ENCODE measurements at regions not wholly inside any gene's neighbourhood (a gene's known extent, or its start where the extent isn't known, plus 50 kb on each side); places are given as distances from the start of the nearest gene placed in this dataset.
"Not testable (repeated sequence)": the region's sequence is repeated elsewhere in the genome, so short reads cannot be mapped to it uniquely, and the experiment has no call there.

- DNase-seq, result no peak
- Mint-ChIP-seq H3K27me3 (ENCODE audit: low read depth) (peaks cover 9% of the 10 kb centered on the region), H3K4me1 (ENCODE audit: low read depth) (no peaks in the 10 kb centered on the region), H3K36me3 (ENCODE audit: insufficient read depth) (no peaks in the 10 kb centered on the region), H3K4me3 (no peak overlapping the region), H3K9me3 (no peaks in the 10 kb centered on the region)
- no peak for ATAC-seq
These were observed 337.3 kb upstream of the ARHGEF26 start for GRCh38 chr3:153783741-153784480.

GRCh38 chr3:153785901-153786300 lies 335.3 kb upstream of the ARHGEF26 start:
- Mint-ChIP-seq H3K36me3 (ENCODE audit: insufficient read depth) (no peaks in the 10 kb centered on the region), H3K9me3 (peaks cover under 1% of the 10 kb centered on the region), H3K27me3 (ENCODE audit: low read depth) (peaks cover 5% of the 10 kb centered on the region), H3K4me1 (ENCODE audit: low read depth) (no peaks in the 10 kb centered on the region), H3K4me3 (no peak overlapping the region)
- ATAC-seq (no peak), DNase-seq (no peak)

- Mint-ChIP-seq H3K27me3 (ENCODE audit: low read depth) (no peaks in the 10 kb centered on the region), H3K4me3 (no peak overlapping the region), H3K9me3 (peaks cover 5% of the 10 kb centered on the region), H3K4me1 (ENCODE audit: low read depth) (no peaks in the 10 kb centered on the region), H3K36me3 (ENCODE audit: insufficient read depth) (peaks cover 2% of the 10 kb centered on the region)
- DNase-seq (no peak), ATAC-seq (no peak)
These were observed 331.8 kb upstream of the ARHGEF26 start for GRCh38 chr3:153789380-153789779.

- H3K36me3 Mint-ChIP-seq (ENCODE audit: insufficient read depth); ATAC-seq; H3K4me1 Mint-ChIP-seq (ENCODE audit: low read depth); H3K4me3 Mint-ChIP-seq; H3K9me3 Mint-ChIP-seq; DNase-seq: not testable (repeated sequence)
- peaks cover 10% of the 10 kb centered on the region for H3K27me3 Mint-ChIP-seq (ENCODE audit: low read depth)
These were observed 324.1 kb upstream of the ARHGEF26 start for GRCh38 chr3:153797056-153797455.

DNA sequence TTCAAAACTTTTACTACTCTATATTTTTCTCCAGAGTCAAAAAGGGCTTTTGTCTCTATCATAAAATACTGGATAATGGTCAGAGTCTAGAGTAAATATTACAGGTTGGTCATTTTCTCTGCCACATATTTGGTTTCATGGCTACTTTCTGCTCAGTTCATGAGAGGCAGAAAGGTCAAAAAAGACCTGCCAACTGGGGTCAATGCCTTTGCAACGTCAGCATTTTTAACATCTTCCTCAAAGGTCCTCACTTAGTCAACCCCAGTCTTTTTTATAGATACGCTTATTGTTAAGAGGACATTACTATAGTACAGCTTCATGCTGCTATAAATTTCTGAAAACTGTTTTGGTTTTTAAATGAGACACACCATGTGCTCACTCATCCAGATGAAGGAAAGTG lies 312.1 kb upstream of the ARHGEF26 start:
- Mint-ChIP-seq H3K4me3 (no peak overlapping the region), H3K36me3 (ENCODE audit: insufficient read depth) (no peaks in the 10 kb centered on the region), H3K9me3 (no peaks in the 10 kb centered on the region), H3K27me3 (ENCODE audit: low read depth) (peaks cover 9% of the 10 kb centered on the region), H3K4me1 (ENCODE audit: low read depth) (no peaks in the 10 kb centered on the region)
- ATAC-seq, result no peak
- no peak for DNase-seq

- no peak overlapping the region for H3K4me3 Mint-ChIP-seq
- H3K4me1 Mint-ChIP-seq (ENCODE audit: low read depth), result peaks cover 2% of the 10 kb centered on the region
- H3K9me3 Mint-ChIP-seq, result no peaks in the 10 kb centered on the region
- ATAC-seq (no peak), DNase-seq (no peak)
- H3K27me3 Mint-ChIP-seq (ENCODE audit: low read depth), result no peaks in the 10 kb centered on the region
- no peaks in the 10 kb centered on the region for H3K36me3 Mint-ChIP-seq (ENCODE audit: insufficient read depth)
These were observed 302.9 kb upstream of the ARHGEF26 start for GRCh38 chr3:153818338-153818737.

GRCh38 chr3:153820035-153820434 lies 301.2 kb upstream of the ARHGEF26 start:
- DNase-seq (no peak), ATAC-seq (no peak)
- Mint-ChIP-seq H3K4me1 (ENCODE audit: low read depth) (peaks cover 2% of the 10 kb centered on the region), H3K4me3 (no peak overlapping the region), H3K27me3 (ENCODE audit: low read depth) (no peaks in the 10 kb centered on the region), H3K9me3 (no peaks in the 10 kb centered on the region), H3K36me3 (ENCODE audit: insufficient read depth) (no peaks in the 10 kb centered on the region)

GRCh38 chr3:153828346-153828745 lies 292.8 kb upstream of the ARHGEF26 start:
- not testable (repeated sequence) for H3K27me3 Mint-ChIP-seq (ENCODE audit: low read depth); DNase-seq; H3K4me1 Mint-ChIP-seq (ENCODE audit: low read depth); H3K36me3 Mint-ChIP-seq (ENCODE audit: insufficient read depth); H3K4me3 Mint-ChIP-seq; H3K9me3 Mint-ChIP-seq; ATAC-seq

DNA sequence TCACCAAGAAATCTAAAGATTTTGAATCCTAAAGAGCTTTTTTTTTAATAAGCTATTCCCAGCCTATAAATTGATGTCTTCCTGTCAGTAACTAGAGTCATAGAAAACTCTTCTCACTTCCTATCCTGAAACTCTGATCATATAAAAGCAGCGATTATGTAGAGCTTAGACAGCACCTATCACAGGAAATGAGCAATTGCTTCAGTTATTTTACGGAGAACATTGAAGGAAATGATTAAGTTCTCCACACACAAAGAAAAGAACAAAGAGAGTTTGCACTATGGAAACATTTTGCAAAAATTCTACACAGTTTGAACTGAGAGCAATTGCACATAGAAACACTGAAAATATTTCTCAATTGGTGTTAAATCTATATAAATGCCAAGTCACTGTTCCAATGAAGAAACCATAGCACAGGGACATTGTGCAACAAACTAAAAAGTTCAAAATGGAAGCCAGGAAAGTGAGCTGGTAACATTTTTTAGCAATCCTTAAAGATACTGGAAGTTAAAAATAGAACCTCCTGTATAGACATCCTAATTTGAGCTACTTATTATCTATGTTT lies 291.5 kb upstream of the ARHGEF26 start:
- no peaks in the 10 kb centered on the region for H3K27me3 Mint-ChIP-seq (ENCODE audit: low read depth)
- H3K4me1 Mint-ChIP-seq (ENCODE audit: low read depth), result peaks cover 3% of the 10 kb centered on the region
- peak in 1 of 2 donors; percentile 35 for ATAC-seq
- no peaks in the 10 kb centered on the region for H3K36me3 Mint-ChIP-seq (ENCODE audit: insufficient read depth)
- DNase-seq, result no peak
- H3K4me3 Mint-ChIP-seq, result no peak overlapping the region
- H3K9me3 Mint-ChIP-seq, result peaks cover 3% of the 10 kb centered on the region

DNA sequence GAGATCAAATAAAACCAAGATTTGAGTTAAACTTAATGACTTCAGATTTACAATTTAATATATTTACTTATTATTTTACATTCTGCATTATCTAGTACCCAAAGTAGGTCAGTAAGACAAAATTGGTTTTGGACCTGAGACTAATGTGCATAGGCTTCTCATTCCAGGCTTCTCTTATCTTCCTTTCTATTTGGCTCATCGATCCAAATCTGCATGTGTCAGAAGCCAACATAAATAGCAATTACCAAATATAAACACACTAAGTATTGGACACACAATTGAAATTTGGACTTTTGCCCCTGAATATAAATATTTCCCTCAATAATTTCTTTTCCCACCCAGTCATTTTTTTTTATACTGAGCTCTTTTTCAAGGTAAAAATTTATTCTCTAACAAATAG lies 290.6 kb upstream of the ARHGEF26 start:
- H3K27me3 Mint-ChIP-seq (ENCODE audit: low read depth), result no peaks in the 10 kb centered on the region
- H3K4me1 Mint-ChIP-seq (ENCODE audit: low read depth), result peaks cover 3% of the 10 kb centered on the region
- ATAC-seq (no peak), DNase-seq (no peak)
- no peaks in the 10 kb centered on the region for H3K36me3 Mint-ChIP-seq (ENCODE audit: insufficient read depth)
- no peak overlapping the region for H3K4me3 Mint-ChIP-seq
- H3K9me3 Mint-ChIP-seq, result peaks cover 3% of the 10 kb centered on the region

DNA sequence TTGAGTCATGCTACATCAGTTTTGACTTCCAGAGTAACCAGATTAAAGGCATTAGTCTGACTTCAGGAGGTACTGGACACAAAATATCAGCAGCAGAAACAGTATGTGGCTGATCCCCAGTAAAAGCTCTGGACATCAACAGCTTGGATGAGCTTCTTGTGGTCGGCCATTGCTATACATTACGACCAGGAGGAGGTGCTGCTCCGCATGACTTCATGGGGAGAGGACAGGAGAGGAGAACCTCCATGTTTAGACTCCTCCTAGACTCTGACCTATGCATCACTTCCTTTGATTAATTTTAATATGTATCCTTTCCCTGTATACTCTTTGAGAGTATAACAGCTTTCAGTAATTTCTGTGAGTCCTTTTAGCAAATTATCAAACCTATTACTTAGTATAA lies 285.6 kb upstream of the ARHGEF26 start:
- ATAC-seq (no peak), DNase-seq (no peak)
- H3K36me3 Mint-ChIP-seq (ENCODE audit: insufficient read depth), result no peaks in the 10 kb centered on the region
- H3K27me3 Mint-ChIP-seq (ENCODE audit: low read depth), result no peaks in the 10 kb centered on the region
- no peaks in the 10 kb centered on the region for H3K4me1 Mint-ChIP-seq (ENCODE audit: low read depth)
- no peaks in the 10 kb centered on the region for H3K9me3 Mint-ChIP-seq
- H3K4me3 Mint-ChIP-seq, result no peak overlapping the region

DNA sequence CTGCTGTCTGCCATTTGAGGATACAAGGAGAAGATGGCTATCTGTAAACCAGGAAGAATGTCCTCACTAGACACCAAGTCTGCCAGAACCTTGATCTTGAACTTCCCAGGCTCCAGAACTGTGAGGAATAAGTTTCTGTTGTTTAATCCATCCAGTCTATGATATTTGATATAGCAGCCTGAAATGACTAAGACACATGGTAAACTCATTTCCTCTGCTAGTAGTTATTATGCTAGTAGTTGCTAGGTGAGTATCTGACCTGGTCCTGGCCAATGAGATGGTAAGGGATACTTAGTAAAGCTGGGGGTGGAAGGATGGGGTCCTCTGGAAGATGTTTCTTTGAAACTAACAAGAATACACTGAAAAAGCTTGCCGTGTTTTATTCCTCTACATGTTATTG lies 280.7 kb upstream of the ARHGEF26 start:
- H3K36me3 Mint-ChIP-seq (ENCODE audit: insufficient read depth), result no peaks in the 10 kb centered on the region
- H3K27me3 Mint-ChIP-seq (ENCODE audit: low read depth), result no peaks in the 10 kb centered on the region
- ATAC-seq (no peak), DNase-seq (no peak)
- H3K4me3 Mint-ChIP-seq, result no peak overlapping the region
- H3K4me1 Mint-ChIP-seq (ENCODE audit: low read depth), result no peaks in the 10 kb centered on the region
- no peaks in the 10 kb centered on the region for H3K9me3 Mint-ChIP-seq

DNA sequence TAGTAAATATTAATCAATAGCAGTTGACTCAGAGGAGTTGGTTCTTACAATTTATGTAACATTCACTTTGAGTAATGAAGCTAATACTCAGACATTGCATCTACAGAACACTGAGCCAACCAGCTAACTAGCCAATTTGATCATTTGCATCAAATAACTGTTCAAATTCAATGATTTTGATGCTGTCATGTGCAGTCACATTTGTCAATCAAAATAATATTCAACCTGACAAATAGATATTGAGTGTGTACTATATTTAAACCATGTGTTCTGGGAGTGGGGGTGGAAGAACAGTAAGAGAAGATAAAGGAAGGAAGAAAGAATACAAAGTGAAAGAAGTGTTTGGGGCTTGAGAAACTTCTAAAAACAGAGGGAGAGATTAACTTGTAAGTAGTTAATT lies 277.2 kb upstream of the ARHGEF26 start:
- Mint-ChIP-seq H3K36me3 (ENCODE audit: insufficient read depth) (no peaks in the 10 kb centered on the region), H3K27me3 (ENCODE audit: low read depth) (no peaks in the 10 kb centered on the region), H3K4me1 (ENCODE audit: low read depth) (no peaks in the 10 kb centered on the region), H3K9me3 (no peaks in the 10 kb centered on the region), H3K4me3 (no peak overlapping the region)
- DNase-seq (no peak), ATAC-seq (no peak)

DNA sequence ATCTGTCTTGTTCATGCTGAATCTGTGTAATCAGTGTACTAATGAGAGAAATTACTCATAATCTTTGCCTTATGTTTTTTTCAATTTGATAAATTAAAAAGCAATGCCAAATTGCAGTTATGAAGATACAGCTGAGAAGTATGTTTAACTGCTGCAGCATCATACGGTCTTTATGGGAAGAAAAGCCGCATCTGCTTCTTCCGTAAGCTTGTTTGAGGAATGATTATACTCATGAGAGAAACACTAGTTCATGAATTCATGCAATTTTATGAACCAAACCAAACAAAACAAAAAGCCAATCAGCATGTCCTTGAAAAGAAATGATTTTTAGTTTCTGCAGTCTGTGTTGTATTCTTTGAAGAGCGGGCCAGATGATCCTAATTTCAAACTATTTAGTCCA lies 275.9 kb upstream of the ARHGEF26 start:
- no peaks in the 10 kb centered on the region for H3K4me1 Mint-ChIP-seq (ENCODE audit: low read depth)
- no peaks in the 10 kb centered on the region for H3K9me3 Mint-ChIP-seq

GRCh38 chr3:153848702-153849101 lies 272.5 kb upstream of the ARHGEF26 start:
- no peaks in the 10 kb centered on the region for H3K27me3 Mint-ChIP-seq (ENCODE audit: low read depth)
- no peaks in the 10 kb centered on the region for H3K36me3 Mint-ChIP-seq (ENCODE audit: insufficient read depth)
- no peaks in the 10 kb centered on the region for H3K4me1 Mint-ChIP-seq (ENCODE audit: low read depth)
- no peak for ATAC-seq
- H3K4me3 Mint-ChIP-seq, result no peak overlapping the region
- DNase-seq, result no peak
- H3K9me3 Mint-ChIP-seq, result no peaks in the 10 kb centered on the region

More for the DNA sequence above, 275.9 kb upstream of the ARHGEF26 start:
- DNase-seq (no peak), ATAC-seq (no peak)
- H3K4me3 Mint-ChIP-seq, result no peak overlapping the region
- H3K27me3 Mint-ChIP-seq (ENCODE audit: low read depth), result no peaks in the 10 kb centered on the region
- no peaks in the 10 kb centered on the region for H3K36me3 Mint-ChIP-seq (ENCODE audit: insufficient read depth)

Data from activated T-cell treated with anti-CD3 and anti-CD28 coated beads, Interleukin-2, amount 50 U/mL, for 4 hours (primary cell).